Spinal cord (tissue), 9 donors: ENCODE measurements at regions not wholly inside any gene's neighbourhood (a gene's known extent, or its start where the extent isn't known, plus 50 kb on each side); places are given as distances from the start of the nearest gene placed in this dataset.

Experiments used
- DNase-seq, 6 donors: peaks; one replicate each; pipeline versions ENCODE4 v3.0.0 to v3.0.0-alpha.2; 2013 to 2015; ENCODE audit warnings: low spot score in 6 of 6, low read depth in 4 of 6
- H3K27ac ChIP-seq: one replicate; pipeline ENCODE4 v1.5.1; 2013; ENCODE audit warnings: low read depth, low read length, control low read depth
- H3K27me3 ChIP-seq: one replicate; pipeline ENCODE4 v1.6.1; 2013; ENCODE audit warnings: low read length; ENCODE audit not compliant: control insufficient read depth, insufficient read depth
- H3K36me3 ChIP-seq: one replicate; pipeline ENCODE4 v1.6.1; 2013; ENCODE audit warnings: low read length; ENCODE audit not compliant: control insufficient read depth, insufficient read depth
- H3K4me1 ChIP-seq: one replicate; pipeline ENCODE4 v1.6.1; 2013; ENCODE audit warnings: low read length; ENCODE audit not compliant: control insufficient read depth, insufficient read depth
- H3K4me3 ChIP-seq: one replicate; pipeline ENCODE4 v1.5.1; 2013; ENCODE audit warnings: low read depth, low read length, control low read depth
- H3K9me3 ChIP-seq: one replicate; pipeline ENCODE4 v1.6.1; 2013; ENCODE audit warnings: low read length; ENCODE audit not compliant: control insufficient read depth, insufficient read depth
- WGBS: methylation state at CpG from one replicate; pipeline ENCODE4 v1.1.5; 2013; ENCODE audit warnings: missing lambda C conversion rate; ENCODE audit not compliant: insufficient coverage; 5-methylcytosine and 5-hydroxymethylcytosine counted together
- donor health status: healthy.

DNA sequence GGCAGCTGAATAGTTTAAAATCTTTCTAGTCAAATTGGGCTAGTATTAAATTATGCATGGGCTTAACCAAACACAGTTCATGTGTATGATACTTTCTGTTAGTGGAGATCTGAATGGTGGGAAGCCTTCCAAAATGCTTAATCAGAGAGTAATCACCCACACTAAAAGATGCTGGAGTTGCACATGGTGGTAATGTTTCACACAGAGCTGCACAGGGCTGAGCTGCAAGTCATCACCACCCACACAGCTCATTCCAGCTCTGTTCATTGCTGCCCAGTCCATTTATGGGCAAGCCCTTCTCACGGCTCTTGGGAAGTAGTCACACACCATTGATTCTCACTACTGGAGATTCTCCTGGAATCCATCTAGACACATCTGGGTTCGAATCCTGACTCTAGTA lies 351.5 kb upstream of the KCNN2 start:
- Histone ChIP-seq H3K27me3 (no peaks in the 10 kb centered on the region), H3K4me3 (no peak overlapping the region), H3K27ac (no peak overlapping the region), H3K4me1 (no peaks in the 10 kb centered on the region), H3K9me3 (no peaks in the 10 kb centered on the region), H3K36me3 (no peaks in the 10 kb centered on the region)
- peak in 2 of 6 donors; percentile 28 to 34 for DNase-seq
- 50% methylated on average over 1 of the region's 2 CpGs for WGBS

DNA sequence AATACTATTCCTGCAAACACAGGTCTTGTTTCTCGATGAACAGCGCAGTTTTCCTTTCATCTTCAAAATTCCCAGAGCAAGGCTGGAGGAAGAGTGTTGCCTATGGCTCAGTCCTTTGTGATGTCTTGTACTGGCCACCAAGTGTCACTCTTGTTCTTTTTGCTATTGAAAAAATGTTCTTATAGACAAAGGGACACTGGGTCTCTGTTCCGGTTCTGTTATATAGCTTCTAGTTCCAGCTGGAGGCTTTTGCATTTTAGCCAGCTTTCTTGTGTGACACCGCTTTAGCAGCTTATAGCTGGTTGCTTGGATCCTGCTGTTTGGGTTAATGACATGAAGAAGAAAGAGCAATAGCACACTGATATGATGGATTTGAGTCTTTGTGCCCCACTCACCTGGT lies 343.7 kb upstream of the KCNN2 start:
- Histone ChIP-seq H3K4me3 (no peak overlapping the region), H3K27ac (no peak overlapping the region), H3K4me1 (no peaks in the 10 kb centered on the region), H3K27me3 (no peaks in the 10 kb centered on the region), H3K36me3 (no peaks in the 10 kb centered on the region), H3K9me3 (no peaks in the 10 kb centered on the region)
- WGBS, result 19% methylated on average over 2 of the region's 4 CpGs
- DNase-seq, result peak in 5 of 6 donors; percentile 19 to 89 (median 36)

DNA sequence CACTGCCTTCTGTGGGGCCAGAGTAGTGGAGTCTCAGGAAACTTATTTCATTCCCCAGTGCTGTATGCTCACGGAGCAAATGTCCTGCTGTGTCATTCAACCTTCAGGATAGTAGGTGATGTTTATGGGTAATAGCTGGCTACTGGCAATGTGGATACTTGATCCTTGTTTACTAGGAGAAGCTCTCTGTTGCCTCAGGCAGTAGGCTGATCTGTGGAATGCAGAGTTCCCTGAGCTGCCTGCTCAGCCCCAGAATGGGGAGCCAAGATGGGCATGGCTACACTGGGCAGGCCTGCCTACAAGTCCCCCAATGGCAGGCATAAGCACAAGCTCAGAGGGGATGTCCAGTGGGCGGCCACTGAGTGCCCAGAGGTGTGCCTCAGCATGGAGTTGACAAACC lies 323.1 kb upstream of the KCNN2 start:
- H3K4me1 ChIP-seq, result no peaks in the 10 kb centered on the region
- no peak overlapping the region for H3K27ac ChIP-seq
- 90% methylated on average over 2 of the region's 2 CpGs for WGBS
- no peaks in the 10 kb centered on the region for H3K27me3 ChIP-seq
- no peak overlapping the region for H3K4me3 ChIP-seq
- peaks cover 2% of the 10 kb centered on the region for H3K9me3 ChIP-seq
- DNase-seq, result no peak
- H3K36me3 ChIP-seq, result no peaks in the 10 kb centered on the region

DNA sequence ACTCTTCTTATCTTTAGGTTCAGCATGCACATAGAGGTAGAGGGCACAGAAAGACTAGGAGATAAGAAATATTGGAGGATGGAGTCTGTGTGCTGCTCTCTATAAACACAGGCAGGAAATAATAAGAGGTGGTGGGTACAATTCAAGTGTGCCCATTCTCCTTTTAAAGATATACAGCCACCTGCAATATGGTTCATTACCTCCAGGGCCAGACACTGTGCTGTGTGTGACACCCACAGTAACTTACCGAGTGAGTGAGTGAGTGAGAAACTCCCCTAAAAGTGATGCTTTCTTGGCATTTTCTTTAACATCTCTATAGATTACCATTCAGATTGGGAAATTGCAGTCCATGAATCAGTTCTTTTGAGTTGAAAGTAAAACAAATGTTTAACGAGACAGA lies 311.8 kb upstream of the KCNN2 start:
- no CpG with 5 or more reads among the region's 2 CpGs for WGBS
- DNase-seq, result no peak
- Histone ChIP-seq H3K4me1 (no peaks in the 10 kb centered on the region), H3K27ac (no peak overlapping the region), H3K27me3 (no peaks in the 10 kb centered on the region), H3K36me3 (no peaks in the 10 kb centered on the region), H3K4me3 (no peak overlapping the region), H3K9me3 (no peaks in the 10 kb centered on the region)

DNA sequence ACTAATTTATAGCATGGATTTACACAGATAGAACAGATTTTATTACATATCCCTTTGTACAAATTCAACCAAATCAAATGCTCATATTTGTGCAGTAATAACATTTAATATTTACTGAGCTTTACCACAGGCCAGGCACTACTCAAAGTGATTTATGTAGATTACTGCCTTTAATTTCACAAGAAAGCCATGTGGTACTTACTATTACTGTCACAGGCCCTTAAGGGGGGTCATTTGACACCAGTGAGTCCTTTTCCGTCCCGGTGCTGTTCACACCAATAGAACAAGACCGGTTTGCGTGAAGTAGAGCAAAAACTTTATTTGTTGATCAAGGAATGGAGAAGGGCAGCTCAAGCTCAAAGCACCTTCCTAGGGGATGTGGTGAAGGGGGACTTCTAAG lies 308.5 kb upstream of the KCNN2 start:
- Histone ChIP-seq H3K27me3 (peaks cover 7% of the 10 kb centered on the region), H3K27ac (no peak overlapping the region), H3K36me3 (no peaks in the 10 kb centered on the region), H3K4me3 (no peak overlapping the region), H3K4me1 (peaks cover 9% of the 10 kb centered on the region), H3K9me3 (no peaks in the 10 kb centered on the region)
- DNase-seq, result no peak
- WGBS, result 76% methylated on average over 4 of the region's 4 CpGs

DNA sequence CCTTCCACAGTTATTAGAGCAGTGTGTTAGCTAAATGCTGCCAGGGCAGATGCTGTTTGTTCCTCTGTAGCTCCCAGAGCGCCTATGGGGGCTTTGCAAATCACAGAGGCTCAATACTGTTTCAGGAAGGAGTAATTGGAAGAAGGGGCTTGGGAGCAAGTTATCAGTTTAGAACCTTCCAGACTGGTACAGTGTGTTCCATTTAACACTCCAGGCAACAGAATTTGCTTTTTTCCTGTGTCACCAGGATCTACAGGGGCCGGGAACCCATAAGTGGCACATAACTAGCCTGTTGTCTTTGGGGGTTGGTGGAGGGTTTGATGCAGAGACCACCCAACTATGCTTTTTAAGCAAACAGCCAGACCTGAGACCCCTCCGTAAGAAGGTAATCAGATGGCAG lies 307.3 kb upstream of the KCNN2 start:
- Histone ChIP-seq H3K27me3 (peaks cover 7% of the 10 kb centered on the region), H3K9me3 (no peaks in the 10 kb centered on the region), H3K27ac (no peak overlapping the region), H3K4me1 (peaks cover 9% of the 10 kb centered on the region), H3K4me3 (peak overlapping the region; percentile 62), H3K36me3 (no peaks in the 10 kb centered on the region)
- whole genome bisulfite sequencing, result 20% methylated on average over 1 of the region's 3 CpGs
- peak in 3 of 6 donors; percentile 11 to 77 (median 12) for DNase-seq

DNA sequence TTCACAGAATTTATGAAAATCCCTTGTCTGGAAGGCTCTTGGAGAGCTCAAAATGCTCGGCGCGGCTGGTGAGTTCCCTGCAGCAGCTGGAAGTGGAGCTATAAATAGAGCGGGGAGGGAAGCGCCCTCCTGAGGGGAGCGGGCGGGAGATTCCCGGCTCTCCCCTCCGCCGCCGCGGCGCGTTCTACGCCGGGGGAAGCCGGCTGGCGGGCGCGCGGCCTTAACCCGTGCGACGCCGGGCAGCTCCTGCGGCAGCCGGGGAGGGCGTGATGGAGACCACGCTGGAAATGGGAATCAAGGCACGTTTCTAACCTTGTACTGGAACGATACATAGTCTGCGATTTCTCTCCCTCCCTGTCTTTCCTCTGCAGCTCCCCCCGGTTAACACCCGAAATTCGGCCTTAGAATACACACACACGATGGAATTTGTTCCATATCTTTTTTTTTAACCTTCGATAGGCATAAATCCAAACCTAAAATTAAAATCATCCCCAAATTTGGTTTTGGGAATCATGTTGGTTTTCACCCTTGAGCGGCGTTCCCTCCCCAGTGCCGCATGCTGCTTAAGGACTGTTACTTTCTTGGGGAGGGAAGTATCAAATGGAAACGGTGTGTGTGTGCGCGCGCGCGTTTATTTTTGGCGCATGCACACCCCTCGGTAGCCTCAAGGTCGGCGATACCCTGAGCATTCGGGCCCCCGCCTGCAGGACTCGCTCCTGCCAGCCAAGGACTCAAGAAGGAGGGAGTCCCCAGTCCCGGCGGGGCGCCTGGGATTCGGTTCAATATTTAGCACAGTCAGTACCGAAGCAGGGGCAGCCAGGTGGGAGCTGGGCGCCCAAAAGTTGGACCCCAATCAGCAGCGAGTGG lies 306.3 kb upstream of the KCNN2 start:
- peak; percentile 65 to 96 (median 74) for DNase-seq
- WGBS, result 0% methylated on average over 54 of the region's 60 CpGs
- H3K9me3 ChIP-seq, result no peaks in the 10 kb centered on the region
- peak overlapping the region; percentile 25 for H3K27ac ChIP-seq
- H3K36me3 ChIP-seq, result no peaks in the 10 kb centered on the region
- H3K4me3 ChIP-seq, result peak overlapping the region; percentile 62
- H3K27me3 ChIP-seq, result peaks cover 7% of the 10 kb centered on the region
- H3K4me1 ChIP-seq, result peaks cover 9% of the 10 kb centered on the region

DNA sequence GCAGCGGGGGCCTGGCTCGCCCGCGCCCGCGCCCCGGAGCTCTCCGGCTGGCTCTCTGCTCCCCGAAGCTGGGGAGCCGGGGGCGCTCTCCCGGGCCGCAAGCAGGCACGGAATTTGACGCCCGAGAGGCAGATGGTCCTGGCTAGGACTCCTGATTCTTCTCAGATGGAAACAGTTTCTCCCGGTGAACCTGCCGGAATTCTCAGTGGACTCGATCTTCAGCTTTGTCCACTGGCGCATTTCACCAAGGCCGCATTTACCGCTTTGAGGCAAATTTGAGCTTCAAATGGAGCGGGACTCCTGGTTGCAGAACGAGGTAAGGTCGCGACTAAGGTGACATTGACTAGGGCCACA lies 305.7 kb upstream of the KCNN2 start:
- DNase-seq, result peak in 4 of 6 donors; percentile 12 to 61 (median 38)
- 2% methylated on average over 23 of the region's 26 CpGs for WGBS

DNA sequence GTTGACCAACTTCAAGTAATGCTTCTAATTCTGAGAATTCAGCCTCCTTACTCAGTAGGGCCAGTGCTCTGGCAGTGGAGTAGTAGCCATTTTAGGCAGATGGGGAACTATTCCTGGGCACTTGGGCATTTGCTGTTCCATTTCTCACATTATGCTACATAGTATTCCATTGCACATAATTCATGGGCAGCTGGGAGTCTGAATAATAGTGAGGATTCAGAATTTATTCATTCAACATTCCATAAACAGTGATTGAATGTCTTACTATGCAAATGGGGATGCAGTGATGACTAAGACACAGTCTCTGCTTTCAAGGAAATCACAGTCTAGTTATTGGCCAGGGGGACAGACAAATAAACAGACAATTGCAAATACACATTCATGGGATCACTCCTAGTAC lies 301.0 kb upstream of the KCNN2 start:
- Histone ChIP-seq H3K4me3 (no peak overlapping the region), H3K27me3 (peaks cover 4% of the 10 kb centered on the region), H3K9me3 (no peaks in the 10 kb centered on the region), H3K4me1 (peaks cover 5% of the 10 kb centered on the region), H3K27ac (no peak overlapping the region), H3K36me3 (no peaks in the 10 kb centered on the region)
- peak in 1 of 6 donors; percentile 72 for DNase-seq

More for the DNA sequence above, 305.7 kb upstream of the KCNN2 start:
- peak overlapping the region; percentile 62 for H3K4me3 ChIP-seq
- H3K27ac ChIP-seq, result no peak overlapping the region
- peaks cover 9% of the 10 kb centered on the region for H3K4me1 ChIP-seq
- H3K9me3 ChIP-seq, result no peaks in the 10 kb centered on the region
- no peaks in the 10 kb centered on the region for H3K36me3 ChIP-seq
- H3K27me3 ChIP-seq, result peaks cover 7% of the 10 kb centered on the region
